Kidney glomerular epithelial cell (primary cell): ENCODE measurements at regions not wholly inside any gene's neighbourhood (a gene's known extent, or its start where the extent isn't known, plus 50 kb on each side); places are given as distances from the start of the nearest gene placed in this dataset.

ENCODE experiments used
- DNase-seq: peaks from one replicate; lab custom pipeline; 2025; lab: John Stamatoyannopoulos, UW

DNA sequence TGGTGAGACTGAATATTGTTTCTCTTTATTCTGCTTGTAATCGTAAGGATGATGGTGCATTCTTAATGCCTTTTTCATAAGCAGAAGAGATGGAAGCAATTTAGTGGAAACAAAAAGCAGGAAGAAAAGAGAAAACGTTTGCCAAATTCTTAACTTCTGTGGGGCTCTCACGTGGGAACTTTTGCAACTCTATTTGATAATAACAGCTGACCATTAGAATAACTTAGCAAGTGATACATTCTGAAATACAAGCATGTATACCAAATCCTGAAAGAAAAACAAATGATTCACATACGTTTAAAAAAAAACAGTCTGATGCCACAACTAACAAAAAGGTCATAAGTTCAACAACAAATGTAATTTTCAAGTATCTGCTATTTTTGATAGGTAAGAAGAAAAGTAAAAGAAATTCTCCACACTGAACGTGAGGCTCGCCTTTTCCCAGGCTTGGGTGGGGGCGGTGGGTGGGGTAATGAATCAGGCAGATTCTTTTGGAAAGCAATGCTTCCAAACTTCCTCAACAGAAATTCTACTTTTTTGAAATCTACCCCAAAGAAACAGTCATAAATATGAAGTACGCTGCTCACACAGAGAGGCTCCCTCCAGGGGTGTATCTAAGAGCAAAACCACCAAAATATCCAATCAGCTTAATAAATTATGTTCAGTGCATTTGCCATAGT, 446.2 kb upstream of the MGMT start:
- no peak for DNase-seq

- no peak for DNase-seq
These were observed 445.3 kb upstream of the MGMT start for GRCh38 chr10:129021594-129022304.

- no peak for DNase-seq
These were observed 444.0 kb upstream of the MGMT start for GRCh38 chr10:129023082-129023481.

DNA sequence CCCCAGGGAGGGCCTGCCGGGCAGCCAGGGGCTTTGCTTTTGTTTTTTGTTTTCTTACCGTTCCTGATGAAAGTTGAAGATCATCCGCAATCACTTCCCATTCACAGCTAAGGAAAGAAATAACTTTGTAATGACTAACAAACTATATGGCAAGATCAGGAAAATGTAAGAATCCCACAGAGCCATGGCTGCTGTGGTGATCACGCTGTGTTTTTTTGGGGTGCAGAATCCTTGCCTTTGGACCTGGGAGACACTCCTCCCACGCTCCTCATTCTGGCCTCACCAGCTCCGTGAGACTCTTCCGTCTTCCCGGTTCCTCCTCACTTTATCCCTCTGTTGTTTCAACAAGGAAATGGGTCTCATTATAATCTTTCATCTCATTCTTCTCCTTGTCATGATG, 443.0 kb upstream of the MGMT start:
- no peak for DNase-seq

GRCh38 chr10:129025787-129026186, 441.3 kb upstream of the MGMT start:
- DNase-seq, result no peak

DNA sequence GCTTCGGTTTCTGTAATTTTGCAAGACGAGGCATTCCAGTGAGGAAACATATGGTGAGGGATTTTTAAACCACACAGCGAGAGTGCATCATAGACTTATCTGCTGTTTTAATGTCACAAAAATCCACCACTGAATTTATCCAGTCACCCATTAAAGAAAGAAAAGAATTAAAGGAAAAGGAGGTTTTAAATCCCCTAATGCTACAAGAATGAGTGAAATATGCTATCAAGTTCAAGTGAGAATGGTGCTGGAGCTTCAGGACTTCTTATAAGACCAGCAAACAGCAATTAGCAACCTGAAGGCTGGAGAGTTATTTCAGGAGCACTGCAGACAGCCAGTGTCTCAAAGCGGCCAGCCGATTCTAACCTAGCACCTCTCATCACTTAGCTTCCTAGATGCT, 439.1 kb upstream of the MGMT start:
- DNase-seq, result no peak

GRCh38 chr10:129028451-129028850, 438.6 kb upstream of the MGMT start:
- no peak for DNase-seq

GRCh38 chr10:129029051-129029450, 438.0 kb upstream of the MGMT start:
- DNase-seq, result no peak

DNA sequence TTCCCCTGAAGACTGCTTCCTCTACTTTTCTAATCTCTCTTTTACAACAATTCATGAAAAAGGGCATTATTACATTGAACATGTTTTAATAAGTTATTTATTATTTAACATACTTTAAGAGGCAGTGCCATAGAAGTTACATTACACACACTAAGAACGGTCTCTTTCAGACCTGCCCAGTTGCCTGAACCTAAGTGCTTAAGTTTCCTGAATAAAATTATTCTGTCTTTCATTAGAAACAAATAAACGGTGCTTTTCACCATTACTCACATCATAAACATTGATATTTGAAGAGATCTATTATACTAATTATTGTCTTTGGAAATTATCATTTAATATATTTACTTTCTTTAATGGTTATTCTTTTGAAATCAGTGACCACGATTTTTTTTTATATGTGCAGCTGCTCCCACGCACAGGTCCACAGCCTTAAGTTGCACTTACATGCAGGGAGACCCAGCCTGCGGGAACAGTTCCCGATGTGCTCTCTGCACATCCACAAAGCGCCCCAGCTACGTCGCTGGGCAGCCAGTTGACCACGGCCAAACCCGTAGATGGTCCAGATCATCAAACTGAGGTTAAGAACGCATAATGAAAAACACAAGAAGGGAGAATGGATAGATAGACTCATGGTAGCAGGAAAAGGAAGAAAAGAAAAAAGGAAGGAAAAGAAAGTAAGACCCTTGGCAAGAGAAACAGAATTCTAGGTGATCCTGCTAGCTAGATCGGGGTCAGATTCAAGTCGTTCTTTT, 437.0 kb upstream of the MGMT start:
- DNase-seq, result no peak

DNA sequence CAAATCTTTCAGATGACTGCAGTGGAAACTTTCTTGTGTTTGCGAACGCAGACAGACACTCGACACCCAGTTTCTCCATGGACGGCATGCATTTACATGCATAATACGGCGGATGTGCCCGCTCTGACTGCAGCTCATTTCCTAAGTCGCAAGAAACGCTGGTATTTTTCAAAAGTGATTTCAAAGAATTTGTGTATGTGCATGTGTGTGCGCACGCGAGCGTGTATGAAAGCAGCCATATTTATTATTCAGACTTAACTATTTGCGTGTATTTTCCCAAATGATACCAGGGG, 436.5 kb upstream of the MGMT start:
- DNase-seq, result no peak

GRCh38 chr10:129030996-129031843, 435.8 kb upstream of the MGMT start:
- peak; percentile 44 for DNase-seq

- no peak for DNase-seq
These were observed 435.2 kb upstream of the MGMT start for GRCh38 chr10:129031844-129032150.

DNA sequence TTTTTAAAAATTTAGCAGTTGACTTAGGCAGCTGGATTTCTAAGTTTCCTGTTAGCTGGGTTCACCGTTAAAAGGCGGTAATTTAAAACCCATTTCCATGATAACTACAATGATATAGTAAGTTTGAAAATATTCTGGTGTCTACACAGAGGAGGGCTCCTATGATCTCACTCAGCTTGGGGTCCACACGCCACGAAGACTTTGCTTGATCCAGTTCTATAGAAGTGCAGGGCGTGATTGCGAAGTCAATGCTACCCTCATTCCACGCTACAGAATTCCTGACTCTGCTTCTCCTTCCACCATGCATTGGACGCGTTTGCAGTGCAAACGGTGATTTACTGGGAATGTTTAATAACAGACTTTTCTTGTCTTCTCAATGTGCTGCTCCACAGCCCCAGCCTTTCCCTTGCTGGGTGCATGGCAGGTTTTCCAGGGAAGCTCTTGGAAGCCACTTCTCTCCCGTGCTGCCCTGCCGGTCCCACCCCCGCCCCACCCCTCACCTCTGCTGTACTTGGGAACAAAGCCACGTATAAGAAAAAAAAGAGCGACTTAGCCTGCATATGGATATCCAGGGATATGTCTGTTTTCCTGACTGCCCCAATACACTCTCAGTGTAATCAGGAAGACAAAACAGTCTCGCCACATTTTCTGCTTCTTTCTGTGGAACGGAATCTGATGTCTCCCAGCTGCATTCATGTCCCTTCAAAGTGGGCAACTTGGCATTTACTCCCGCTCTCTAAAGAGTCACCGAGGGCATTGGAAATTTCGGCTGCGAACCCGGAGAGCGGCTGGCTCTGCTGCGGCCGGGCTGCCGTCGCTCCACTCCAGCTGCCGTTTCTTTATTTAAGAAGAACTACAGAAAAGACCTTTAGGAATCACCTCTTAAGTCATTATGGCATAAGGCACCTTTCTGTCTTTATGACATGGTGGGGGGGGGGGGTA, 434.4 kb upstream of the MGMT start:
- DNase-seq, result no peak

DNA sequence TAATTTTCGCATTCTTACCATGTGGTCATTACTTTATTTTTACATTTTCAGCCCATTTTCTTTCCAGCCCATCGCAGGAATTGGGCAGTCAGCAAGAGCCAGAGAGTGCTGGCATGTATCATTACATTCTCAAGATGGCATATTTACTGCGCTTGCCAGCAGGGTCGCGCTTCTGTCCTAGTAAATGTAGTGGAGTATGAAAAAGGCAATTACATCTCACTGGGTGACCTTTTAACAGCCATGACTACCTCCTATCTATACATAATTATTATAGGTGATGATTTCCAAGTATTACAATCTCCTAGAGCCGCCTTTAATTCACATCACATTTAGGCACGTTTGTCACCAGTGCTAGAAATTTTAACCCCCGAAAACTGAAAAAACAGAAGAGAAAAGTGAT, 433.7 kb upstream of the MGMT start:
- DNase-seq, result no peak

- no peak for DNase-seq
These were observed 433.2 kb upstream of the MGMT start for GRCh38 chr10:129033790-129034272.

GRCh38 chr10:129035052-129035827, 431.8 kb upstream of the MGMT start:
- peak; percentile 95 for DNase-seq

DNA sequence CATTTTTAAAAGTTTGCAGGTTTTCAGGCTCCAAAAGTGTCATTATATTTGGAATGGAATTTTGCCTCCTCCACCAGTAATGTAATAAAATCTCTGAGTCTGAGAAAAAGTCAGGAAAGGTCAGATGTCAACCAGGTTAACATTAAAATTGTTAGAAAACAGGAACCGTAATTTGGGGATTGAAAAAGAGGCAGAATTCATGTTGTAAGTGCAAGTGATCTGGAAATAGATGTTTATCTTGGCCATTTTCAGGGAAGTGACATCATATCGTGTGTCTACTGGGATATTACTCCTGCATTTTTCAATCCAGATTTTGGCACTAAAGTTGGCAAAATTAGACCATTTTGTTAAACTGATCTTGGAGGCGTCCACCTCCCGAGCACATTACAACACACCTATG, 428.5 kb upstream of the MGMT start:
- DNase-seq, result no peak

DNA sequence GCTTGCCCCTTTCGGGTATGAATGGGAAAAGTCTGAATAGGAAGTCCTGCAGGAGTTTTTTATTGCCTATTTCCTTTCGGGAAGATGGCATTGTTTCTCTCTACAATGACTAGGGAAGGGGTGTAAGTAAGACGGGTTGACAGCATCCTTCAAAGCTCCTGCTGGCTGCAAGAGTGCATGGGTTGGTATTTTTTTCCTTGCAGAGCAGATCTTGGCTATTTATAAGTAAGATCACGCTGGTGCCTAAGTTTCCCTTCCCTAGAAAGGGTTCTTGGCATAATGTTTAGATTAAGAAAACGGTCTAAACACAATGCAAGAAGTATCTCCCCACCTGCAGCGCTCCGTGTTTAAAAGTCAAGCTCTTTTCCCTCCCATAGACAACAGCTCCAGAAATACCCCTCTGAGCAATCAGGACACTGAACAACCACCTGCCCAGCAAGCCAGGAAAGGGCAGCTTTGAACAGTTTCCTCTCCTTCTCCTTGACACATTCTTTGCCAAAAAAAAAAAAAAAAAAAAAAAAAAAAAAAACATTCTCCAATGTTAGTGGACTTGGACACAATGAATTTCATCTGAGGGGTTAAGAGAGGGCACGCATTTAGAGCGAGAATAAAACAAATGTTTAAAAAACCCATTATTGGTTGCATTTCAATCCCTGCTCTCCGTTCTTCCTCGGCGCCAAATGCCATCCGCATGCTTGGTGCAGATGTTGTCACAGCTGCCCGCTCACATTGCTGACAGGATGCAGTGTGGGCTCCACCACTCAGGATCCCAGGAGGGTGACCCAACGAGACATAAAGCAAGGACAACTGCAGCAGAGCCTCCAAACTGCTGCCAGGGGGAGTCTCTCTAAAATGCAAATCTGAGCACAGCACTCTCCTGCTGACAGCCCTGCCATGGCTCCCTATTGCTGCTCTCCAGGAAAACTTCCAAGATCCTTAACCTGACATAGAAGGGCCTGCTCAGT, 427.4 kb upstream of the MGMT start:
- no peak for DNase-seq

DNA sequence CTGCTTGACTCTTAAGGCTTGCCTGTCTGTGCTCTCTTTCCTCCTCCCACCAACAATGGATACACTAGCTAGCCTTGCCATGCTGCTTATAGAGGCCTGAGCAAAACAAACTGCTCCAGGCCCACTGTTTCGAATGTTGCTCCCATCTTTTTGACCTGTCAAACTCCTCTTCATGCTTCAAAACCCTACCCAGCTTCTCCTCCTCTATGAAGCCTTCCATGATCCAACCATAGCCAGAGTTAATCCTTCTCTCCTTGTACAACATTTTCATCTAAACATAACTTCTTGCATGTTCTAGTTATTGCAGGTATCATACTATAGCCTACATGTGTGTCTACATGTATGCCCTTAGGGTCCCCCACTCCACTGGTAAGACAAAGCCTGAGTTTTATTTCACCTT, 426.7 kb upstream of the MGMT start:
- DNase-seq, result no peak
